Common myeloid progenitor, CD34-positive (primary cell): ENCODE measurements at regions not wholly inside any gene's neighbourhood (a gene's known extent, or its start where the extent isn't known, plus 50 kb on each side); places are given as distances from the start of the nearest gene placed in this dataset.

Source experiments
- CTCF ChIA-PET: fragments of 350-600 bp; sonication (Branson Sonifier 250); formaldehyde crosslinking; loops from one replicate; lab custom pipeline; 2021; ENCODE audit warnings: antibody characterized with exemption; lab: Charles Lee
- POLR2A ChIA-PET: fragments of 350-600 bp; sonication (Branson Sonifier 250); formaldehyde crosslinking; loops from one replicate; lab custom pipeline; 2021; ENCODE audit warnings: antibody characterized with exemption; lab: Charles Lee
- DNase-seq, 3 donors: peaks; one replicate each; pipeline versions ENCODE4 v3.0.0 to v3.0.0-alpha.2; 2013
- H3K27ac ChIP-seq, 2 experiments: 1 replicate in 1 of 2; 2 replicates in 1 of 2; pipeline ENCODE4 v1.7.0; 2013; ENCODE audit warnings: inconsistent platforms in 2 of 2, low read length in 2 of 2, mild to moderate bottlenecking in 2 of 2, low read depth in 1 of 2, moderate library complexity in 1 of 2; ENCODE audit not compliant: severe bottlenecking in 2 of 2, insufficient read depth in 1 of 2, poor library complexity in 1 of 2
- H3K27me3 ChIP-seq, 5 experiments: replicated peaks in 2 of 5; 1 replicate in 3 of 5; 2 replicates in 2 of 5; pipeline versions ENCODE4 v1.6.1 to v1.7.0; 2013; ENCODE audit warnings: low read length in 4 of 5, mild to moderate bottlenecking in 2 of 5, moderate library complexity in 2 of 5, inconsistent platforms in 1 of 5; ENCODE audit not compliant: insufficient read depth in 5 of 5, control insufficient read depth in 4 of 5
- H3K36me3 ChIP-seq, 4 experiments: 1 replicate in 2 of 4; 2 replicates in 2 of 4; pipeline versions ENCODE4 v1.6.1 to v1.7.0; 2013; ENCODE audit warnings: low read length in 3 of 4, control low read depth in 1 of 4, mild to moderate bottlenecking in 1 of 4; ENCODE audit not compliant: control insufficient read depth in 4 of 4, insufficient read depth in 4 of 4
- H3K4me1 ChIP-seq, 4 experiments: 1 replicate in 3 of 4; 2 replicates in 1 of 4; pipeline versions ENCODE4 v1.6.1 to v1.7.1; 2013; ENCODE audit warnings: low read length in 3 of 4, mild to moderate bottlenecking in 3 of 4, control low read depth in 1 of 4, inconsistent platforms in 1 of 4, moderate library complexity in 1 of 4; ENCODE audit not compliant: control insufficient read depth in 4 of 4, insufficient read depth in 4 of 4; ENCODE audit errors: control extremely low read depth in 1 of 4
- H3K4me3 ChIP-seq, 7 experiments: 1 replicate in 4 of 7; 2 replicates in 3 of 7; pipeline versions ENCODE4 v1.5.1 to v1.7.0; 2013; ENCODE audit warnings: mild to moderate bottlenecking in 7 of 7, low read length in 6 of 7, moderate library complexity in 6 of 7, inconsistent platforms in 2 of 7, low read depth in 2 of 7, control low read depth in 1 of 7; ENCODE audit not compliant: insufficient read depth in 4 of 7, control insufficient read depth in 1 of 7; ENCODE audit errors: extremely low read depth in 1 of 7
- H3K9me3 ChIP-seq, 5 experiments: 1 replicate in 4 of 5; 2 replicates in 1 of 5; pipeline versions ENCODE4 v1.6.1 to v1.7.1; 2013; ENCODE audit warnings: low read length in 4 of 5, mild to moderate bottlenecking in 2 of 5, inconsistent platforms in 1 of 5, low read depth in 1 of 5, moderate library complexity in 1 of 5; ENCODE audit not compliant: control insufficient read depth in 4 of 5, insufficient read depth in 2 of 5; ENCODE audit errors: control extremely low read depth in 1 of 5
- WGBS: methylation state at CpG from one replicate; pipeline ENCODE4 v1.1.5; 2013; ENCODE audit not compliant: insufficient coverage; 5-methylcytosine and 5-hydroxymethylcytosine counted together

GRCh38 chr4:137979938-137980337 lies 262.2 kb downstream of the SLC7A11 start:
- H3K4me1 ChIP-seq = no peaks in the 10 kb centered on the region
- no peaks in the 10 kb centered on the region for H3K9me3 ChIP-seq
- ChIA-PET CTCF (no interaction called here), POLR2A (no interaction called here)
- H3K27ac ChIP-seq = no peak overlapping the region
- 100% methylated on average over 1 of the region's 1 CpG for WGBS
- no peaks in the 10 kb centered on the region for H3K27me3 ChIP-seq
- DNase-seq = no peak
- no peaks in the 10 kb centered on the region for H3K36me3 ChIP-seq
- H3K4me3 ChIP-seq = no peak overlapping the region

GRCh38 chr4:137968956-137969678 lies 273.0 kb downstream of the SLC7A11 start:
- Histone ChIP-seq H3K27me3 (no peaks in the 10 kb centered on the region), H3K4me1 (no peaks in the 10 kb centered on the region), H3K36me3 (no peaks in the 10 kb centered on the region), H3K27ac (no peak overlapping the region), H3K9me3 (no peaks in the 10 kb centered on the region), H3K4me3 (no peak overlapping the region)
- POLR2A ChIA-PET = no interaction called here
- CTCF ChIA-PET = no interaction called here
- no peak for DNase-seq
- WGBS = 100% methylated on average over 1 of the region's 3 CpGs

GRCh38 chr4:137967480-137968190 lies 274.5 kb downstream of the SLC7A11 start:
- 98% methylated on average over 6 of the region's 6 CpGs for WGBS
- H3K9me3 ChIP-seq = no peaks in the 10 kb centered on the region
- H3K36me3 ChIP-seq = no peaks in the 10 kb centered on the region
- CTCF ChIA-PET = no interaction called here
- no peak overlapping the region for H3K27ac ChIP-seq
- POLR2A ChIA-PET = interaction anchor here (0.5 kb wide), 1 partner anchor 23 kb away, joined by 3 read pairs; no protein-coding TSS in a partner anchor
- no peaks in the 10 kb centered on the region for H3K27me3 ChIP-seq
- H3K4me1 ChIP-seq = no peaks in the 10 kb centered on the region
- no peak for DNase-seq
- no peak overlapping the region for H3K4me3 ChIP-seq

- Histone ChIP-seq H3K27ac (no peak overlapping the region), H3K27me3 (no peaks in the 10 kb centered on the region), H3K4me1 (no peaks in the 10 kb centered on the region), H3K9me3 (no peaks in the 10 kb centered on the region), H3K4me3 (no peak overlapping the region), H3K36me3 (no peaks in the 10 kb centered on the region)
- ChIA-PET POLR2A (no interaction called here), CTCF (no interaction called here)
- no CpG with 5 or more reads among the region's 3 CpGs for WGBS
- no peak for DNase-seq
Observed at GRCh38 chr4:137966504-137966903, 275.6 kb downstream of the SLC7A11 start.

GRCh38 chr4:137961051-137961438 lies 281.1 kb downstream of the SLC7A11 start:
- Histone ChIP-seq H3K9me3 (no peaks in the 10 kb centered on the region), H3K27ac (no peak overlapping the region), H3K4me3 (no peak overlapping the region), H3K4me1 (no peaks in the 10 kb centered on the region), H3K36me3 (no peaks in the 10 kb centered on the region), H3K27me3 (no peaks in the 10 kb centered on the region)
- ChIA-PET POLR2A (no interaction called here), CTCF (no interaction called here)
- no peak for DNase-seq

GRCh38 chr4:137960371-137961050 lies 281.6 kb downstream of the SLC7A11 start:
- no peaks in the 10 kb centered on the region for H3K27me3 ChIP-seq
- CTCF ChIA-PET = no interaction called here
- POLR2A ChIA-PET = no interaction called here
- DNase-seq = no peak
- H3K36me3 ChIP-seq = no peaks in the 10 kb centered on the region
- WGBS = 100% methylated on average over 3 of the region's 3 CpGs
- H3K4me1 ChIP-seq = no peaks in the 10 kb centered on the region
- no peaks in the 10 kb centered on the region for H3K9me3 ChIP-seq
- H3K27ac ChIP-seq = no peak overlapping the region
- no peak overlapping the region for H3K4me3 ChIP-seq

- ChIA-PET CTCF (no interaction called here), POLR2A (no interaction called here)
- no peak for DNase-seq
- Histone ChIP-seq H3K4me1 (no peaks in the 10 kb centered on the region), H3K27ac (no peak overlapping the region), H3K36me3 (no peaks in the 10 kb centered on the region), H3K27me3 (peaks cover 0 to 2% (median 0%) of the 10 kb centered on the region in 5 experiments), H3K9me3 (no peaks in the 10 kb centered on the region), H3K4me3 (no peak overlapping the region)
- 97% methylated on average over 3 of the region's 3 CpGs for WGBS
Observed at GRCh38 chr4:137957806-137958205, 284.3 kb downstream of the SLC7A11 start.
